ENCODE measurements at regions not wholly inside any gene's neighbourhood (a gene's known extent, or its start where the extent isn't known, plus 50 kb on each side); places are given as distances from the start of the nearest gene placed in this dataset.
A peak's percentile ranks its signal among the peaks of the same experiment; 100 is the strongest.
"Not testable (repeated sequence)": the region's sequence is repeated elsewhere in the genome, so short reads cannot be mapped to it uniquely, and the experiment has no call there.

DNA sequence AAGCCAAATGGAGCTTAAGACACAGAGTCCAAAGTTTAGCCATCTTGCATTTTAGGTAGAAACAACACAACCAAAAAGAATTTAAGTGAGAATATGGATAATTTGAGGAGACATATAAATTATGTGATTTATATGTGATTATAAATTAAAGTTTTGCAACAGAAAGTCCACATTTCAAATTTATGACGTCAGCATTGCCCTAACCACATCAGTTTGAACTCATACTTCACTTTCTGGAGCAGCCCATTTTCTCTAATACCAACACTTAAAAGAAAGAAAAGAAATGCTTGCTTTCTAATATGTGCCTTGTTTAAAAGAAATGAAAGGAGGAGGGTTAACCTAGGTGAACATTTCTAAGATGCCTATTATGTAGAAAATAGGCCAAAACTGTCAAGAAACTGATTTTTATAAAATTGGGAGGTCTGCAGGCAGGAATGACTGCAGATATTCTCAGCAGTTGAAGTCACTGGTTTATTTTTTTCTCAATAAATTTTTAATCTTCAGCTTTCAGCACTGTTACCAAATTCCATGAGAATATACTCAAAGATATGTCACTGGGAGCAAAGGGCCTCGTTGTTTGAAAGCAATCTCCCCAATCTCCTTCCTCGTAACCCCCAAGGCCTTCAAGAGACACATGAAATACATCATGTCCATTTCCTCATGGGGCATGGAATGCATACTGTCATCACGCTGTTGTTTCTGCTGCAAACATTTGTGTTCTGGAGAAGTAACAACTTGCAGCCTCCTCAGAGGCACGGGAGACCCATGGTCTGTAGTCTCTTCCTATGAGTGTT, 137.8 kb downstream of the SOD2 start:
- no peaks in the 10 kb centered on the region for H3K36me3 ChIP-seq (ENCODE audit: control insufficient read depth, insufficient read depth, low read length)
- TF ChIP-seq, protein P1, sequence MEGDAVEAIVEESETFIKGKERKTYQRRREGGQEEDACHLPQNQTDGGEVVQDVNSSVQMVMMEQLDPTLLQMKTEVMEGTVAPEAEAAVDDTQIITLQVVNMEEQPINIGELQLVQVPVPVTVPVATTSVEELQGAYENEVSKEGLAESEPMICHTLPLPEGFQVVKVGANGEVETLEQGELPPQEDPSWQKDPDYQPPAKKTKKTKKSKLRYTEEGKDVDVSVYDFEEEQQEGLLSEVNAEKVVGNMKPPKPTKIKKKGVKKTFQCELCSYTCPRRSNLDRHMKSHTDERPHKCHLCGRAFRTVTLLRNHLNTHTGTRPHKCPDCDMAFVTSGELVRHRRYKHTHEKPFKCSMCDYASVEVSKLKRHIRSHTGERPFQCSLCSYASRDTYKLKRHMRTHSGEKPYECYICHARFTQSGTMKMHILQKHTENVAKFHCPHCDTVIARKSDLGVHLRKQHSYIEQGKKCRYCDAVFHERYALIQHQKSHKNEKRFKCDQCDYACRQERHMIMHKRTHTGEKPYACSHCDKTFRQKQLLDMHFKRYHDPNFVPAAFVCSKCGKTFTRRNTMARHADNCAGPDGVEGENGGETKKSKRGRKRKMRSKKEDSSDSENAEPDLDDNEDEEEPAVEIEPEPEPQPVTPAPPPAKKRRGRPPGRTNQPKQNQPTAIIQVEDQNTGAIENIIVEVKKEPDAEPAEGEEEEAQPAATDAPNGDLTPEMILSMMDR (IDR thresholded peaks at IDR 0.05; ENCODE audit: insufficient read depth, low read length, poor library complexity, severe bottlenecking): no peak
- no peak for DNase-seq (ENCODE audit: extremely low read depth, insufficient read length)
- H3K27me3 ChIP-seq (replicated peaks; ENCODE audit: control insufficient read depth, insufficient read depth, low read length): no peaks in the 10 kb centered on the region; the same call in 1 of the 2 replicates
- H3K4me3 ChIP-seq (replicated peaks; ENCODE audit: low read depth, low read length): no peak overlapping the region

DNA sequence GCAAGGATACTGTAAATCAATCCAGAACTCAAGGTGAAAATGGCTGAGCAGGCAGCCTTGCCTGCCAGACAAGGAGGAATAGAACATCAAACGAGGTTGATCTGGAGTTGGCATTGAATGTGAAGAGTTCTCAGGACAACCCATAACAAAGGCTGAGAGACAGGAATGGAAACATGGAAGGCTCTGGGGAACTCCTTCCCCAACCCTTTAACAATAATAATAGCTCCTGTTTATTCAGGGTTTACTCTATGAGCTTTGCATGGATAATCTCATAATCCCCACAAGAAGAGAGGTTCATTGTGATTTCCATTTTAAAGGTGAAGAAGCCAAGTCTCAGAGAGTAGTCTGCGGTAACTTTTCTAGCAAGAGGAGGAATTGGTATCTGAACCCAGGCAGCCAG, 151.7 kb downstream of the SOD2 start:
- TF ChIP-seq, protein P1 (IDR thresholded peaks at IDR 0.05; ENCODE audit: insufficient read depth, low read length, poor library complexity, severe bottlenecking): no peak
- H3K27me3 ChIP-seq (replicated peaks; ENCODE audit: control insufficient read depth, insufficient read depth, low read length): peaks cover 1% of the 10 kb centered on the region; the same call in 1 of the 2 replicates
- no peak overlapping the region for H3K4me3 ChIP-seq (replicated peaks; ENCODE audit: low read depth, low read length)
- H3K36me3 ChIP-seq (ENCODE audit: control insufficient read depth, insufficient read depth, low read length): no peaks in the 10 kb centered on the region
- no peak for DNase-seq (ENCODE audit: extremely low read depth, insufficient read length)

DNA sequence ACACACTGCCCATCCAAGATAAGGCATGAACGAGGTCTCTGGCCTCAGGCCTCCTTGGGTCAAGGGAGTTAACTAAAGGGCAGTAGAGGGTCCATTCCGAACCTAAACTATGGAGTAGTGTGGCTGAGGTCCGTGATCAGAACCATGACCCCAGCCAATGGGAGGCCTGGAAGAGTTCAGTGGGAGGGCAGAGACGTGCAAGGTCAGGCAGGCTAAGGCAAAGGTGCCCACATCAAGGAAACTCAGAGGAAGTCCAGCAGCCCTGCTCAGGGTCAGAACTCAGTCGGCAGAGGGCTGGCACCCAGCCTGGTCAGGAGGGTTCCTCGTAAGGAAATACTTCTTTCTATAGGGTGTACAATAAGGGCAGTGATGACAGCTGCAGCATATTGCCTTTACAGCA, 152.2 kb downstream of the SOD2 start:
- Histone ChIP-seq H3K36me3 (ENCODE audit: control insufficient read depth, insufficient read depth, low read length) (no peaks in the 10 kb centered on the region), H3K4me3 (replicated peaks; ENCODE audit: low read depth, low read length) (no peak overlapping the region), H3K27me3 (replicated peaks; ENCODE audit: control insufficient read depth, insufficient read depth, low read length) (peaks cover 1% of the 10 kb centered on the region; the same call in 1 of the 2 replicates)
- TF ChIP-seq, protein P1 (IDR thresholded peaks at IDR 0.05; ENCODE audit: insufficient read depth, low read length, poor library complexity, severe bottlenecking): no peak
- DNase-seq (ENCODE audit: extremely low read depth, insufficient read length): no peak

DNA sequence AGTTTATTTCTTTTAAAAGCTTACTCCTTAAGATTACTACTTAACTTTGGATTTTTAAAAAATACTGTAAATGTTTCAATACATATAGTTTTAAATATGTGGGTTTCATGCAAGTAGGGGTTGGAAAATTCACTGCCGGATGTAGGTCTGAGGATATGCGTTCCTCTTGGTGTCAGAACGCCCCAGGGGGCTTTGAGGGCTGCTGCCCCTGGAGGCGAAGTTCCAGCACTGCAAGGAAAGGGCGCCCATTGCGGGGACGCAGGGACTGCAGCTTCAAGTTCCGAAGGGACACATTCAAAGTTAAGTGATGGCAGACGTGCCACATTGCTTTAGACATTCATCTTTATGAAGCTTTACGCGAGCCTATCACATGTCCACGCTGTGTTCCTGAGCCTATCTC, 152.9 kb downstream of the SOD2 start:
- H3K27me3 ChIP-seq (replicated peaks; ENCODE audit: control insufficient read depth, insufficient read depth, low read length): peaks cover 1% of the 10 kb centered on the region; the same call in 1 of the 2 replicates
- no peak for DNase-seq (ENCODE audit: extremely low read depth, insufficient read length)
- TF ChIP-seq, protein P1 (IDR thresholded peaks at IDR 0.05; ENCODE audit: insufficient read depth, low read length, poor library complexity, severe bottlenecking): peak; percentile 56
- H3K36me3 ChIP-seq (ENCODE audit: control insufficient read depth, insufficient read depth, low read length): no peaks in the 10 kb centered on the region
- no peak overlapping the region for H3K4me3 ChIP-seq (replicated peaks; ENCODE audit: low read depth, low read length)

DNA sequence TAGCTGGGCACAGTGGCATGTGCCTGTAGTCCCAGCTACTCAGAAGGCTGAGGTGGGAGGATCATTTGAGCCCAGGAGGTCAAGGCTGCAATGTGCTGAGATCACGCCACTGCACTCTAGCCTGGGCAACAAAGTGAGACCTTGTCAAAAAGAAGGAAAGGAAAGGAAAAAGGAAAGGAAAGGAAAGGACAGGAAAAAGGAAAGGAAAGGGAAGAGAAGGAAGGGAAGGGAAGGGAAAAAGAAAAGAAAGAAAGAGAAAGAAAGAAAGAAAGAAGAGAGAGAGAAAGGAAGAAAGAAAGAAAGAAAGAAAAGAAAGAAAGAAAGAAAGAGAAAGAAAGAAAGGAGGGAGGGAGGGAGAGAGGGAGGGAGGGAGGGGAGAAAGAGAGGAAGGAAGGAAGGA, 155.0 kb downstream of the SOD2 start:
- H3K36me3 ChIP-seq (ENCODE audit: control insufficient read depth, insufficient read depth, low read length); H3K4me3 ChIP-seq (replicated peaks; ENCODE audit: low read depth, low read length); DNase-seq (ENCODE audit: extremely low read depth, insufficient read length); H3K27me3 ChIP-seq (replicated peaks; ENCODE audit: control insufficient read depth, insufficient read depth, low read length): not testable (repeated sequence)

DNA sequence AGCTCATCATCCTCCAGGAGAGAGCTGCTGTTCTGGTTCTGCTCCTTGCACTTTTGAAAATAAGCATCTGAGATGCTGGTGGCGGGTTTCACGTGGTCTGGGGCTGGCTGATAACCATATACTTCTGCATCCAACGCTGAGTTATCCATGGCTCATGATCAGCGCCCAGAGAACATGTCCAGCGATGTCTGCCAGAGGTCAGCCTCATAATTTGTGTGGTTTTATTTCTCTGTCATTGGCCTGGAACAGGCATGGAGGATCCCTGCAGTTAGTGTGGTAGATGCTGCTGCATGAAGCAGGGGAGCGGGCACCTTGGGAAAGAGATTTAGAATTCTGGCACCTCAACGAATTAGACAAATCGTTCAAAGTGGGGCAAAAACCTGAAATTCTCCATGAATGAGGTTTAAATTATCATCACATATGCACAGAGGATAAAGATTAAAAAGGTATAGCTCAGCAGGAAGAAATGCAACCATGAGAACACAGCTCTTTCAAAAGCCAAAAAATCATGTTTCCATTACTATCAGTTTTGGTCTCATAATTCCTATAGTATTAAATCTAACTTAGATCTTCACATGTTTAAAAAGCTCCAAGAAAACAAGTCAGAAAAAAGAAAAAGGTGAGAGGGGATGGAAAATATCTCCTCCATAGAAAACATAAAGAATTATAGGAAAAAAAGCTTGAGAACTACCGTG, 157.2 kb downstream of the SOD2 start:
- H3K27me3 ChIP-seq (replicated peaks; ENCODE audit: control insufficient read depth, insufficient read depth, low read length): peaks cover 1% of the 10 kb centered on the region; the same call in 1 of the 2 replicates
- H3K4me3 ChIP-seq (replicated peaks; ENCODE audit: low read depth, low read length): no peak overlapping the region
- TF ChIP-seq, protein P1 (IDR thresholded peaks at IDR 0.05; ENCODE audit: insufficient read depth, low read length, poor library complexity, severe bottlenecking): no peak
- DNase-seq (ENCODE audit: extremely low read depth, insufficient read length): no peak
- H3K36me3 ChIP-seq (ENCODE audit: control insufficient read depth, insufficient read depth, low read length): no peaks in the 10 kb centered on the region
